Lower lobe of right lung (tissue), 2 donors: ENCODE measurements at regions not wholly inside any gene's neighbourhood (a gene's known extent, or its start where the extent isn't known, plus 50 kb on each side); places are given as distances from the start of the nearest gene placed in this dataset.

ENCODE experiments used
- ATAC-seq, 2 donors: fragments of 200-7000 bp; cut with Tn5 transposase; one replicate each; pipeline ENCODE4 v1.9.1; 2020 to 2022; ENCODE audit warnings: mild to moderate bottlenecking in 2 of 2, moderate library complexity in 2 of 2
- DNase-seq: peaks from one replicate; pipeline ENCODE4 v3.0.0-alpha.2; 2020
- H3K27ac ChIP-seq: fragments of 200-600 bp; one replicate; pipeline ENCODE4 v1.8.0; 2022
- H3K27me3 ChIP-seq: fragments of 200-600 bp; one replicate; pipeline ENCODE4 v1.8.0; 2022; ENCODE audit warnings: low read depth
- H3K36me3 ChIP-seq: fragments of 200-600 bp; one replicate; pipeline ENCODE4 v1.8.0; 2022; ENCODE audit warnings: mild to moderate bottlenecking
- H3K4me1 ChIP-seq: fragments of 200-600 bp; one replicate; pipeline ENCODE4 v1.8.0; 2022
- H3K4me3 ChIP-seq: fragments of 200-600 bp; one replicate; pipeline ENCODE4 v1.8.0; 2022; ENCODE audit warnings: mild to moderate bottlenecking
- H3K9me3 ChIP-seq: fragments of 200-600 bp; one replicate; pipeline ENCODE4 v1.8.0; 2022
- intact Hi-C: fragments of 100-400 bp; cut with DNase I; formaldehyde crosslinking; loops from one replicate; pipeline ENCODE4 v1.11.0; 2022
- TF ChIP-seq, protein P1 (sequence below): fragments of 200-600 bp; IDR thresholded peaks from one replicate; pipeline ENCODE4 v1.8.0; 2022; ENCODE audit warnings: antibody characterized with exemption, mild to moderate bottlenecking
- donor health status: DM: no; HTN: yes; CAD: no; lungs with severe emphysema.

DNA sequence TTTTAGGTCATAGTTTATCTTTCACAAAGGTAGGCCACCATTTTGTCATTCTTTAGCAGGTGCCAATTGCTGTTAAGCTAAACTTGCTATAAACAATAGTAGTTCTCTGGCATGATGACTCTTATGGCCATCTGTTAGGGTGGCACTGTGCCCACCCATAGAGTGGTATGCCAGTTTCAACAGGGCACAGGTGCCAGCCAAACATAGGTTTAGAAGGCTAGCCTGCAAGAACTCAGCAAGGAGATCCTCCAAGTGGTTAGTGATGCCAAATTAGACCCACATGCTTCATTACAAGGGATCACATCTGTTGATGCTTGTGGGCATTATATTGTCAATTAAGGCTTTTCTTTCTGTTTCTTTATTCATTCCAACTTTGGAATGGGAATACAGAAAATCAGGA is 204.5 kb downstream of the FMR1NB start:
- H3K4me3 ChIP-seq, result no peak overlapping the region

GRCh38 chrX:148192547-148192946 is 211.4 kb downstream of the FMR1NB start:
- intact Hi-C loops, result no loop called here
- ATAC-seq, result no peak
- H3K4me3 ChIP-seq, result no peak overlapping the region
- no peaks in the 10 kb centered on the region for H3K9me3 ChIP-seq
- no peak overlapping the region for H3K27ac ChIP-seq
- no peak for DNase-seq
- no peaks in the 10 kb centered on the region for H3K4me1 ChIP-seq
- H3K27me3 ChIP-seq, result no peaks in the 10 kb centered on the region
- H3K36me3 ChIP-seq, result no peaks in the 10 kb centered on the region
- TF ChIP-seq, protein P1, sequence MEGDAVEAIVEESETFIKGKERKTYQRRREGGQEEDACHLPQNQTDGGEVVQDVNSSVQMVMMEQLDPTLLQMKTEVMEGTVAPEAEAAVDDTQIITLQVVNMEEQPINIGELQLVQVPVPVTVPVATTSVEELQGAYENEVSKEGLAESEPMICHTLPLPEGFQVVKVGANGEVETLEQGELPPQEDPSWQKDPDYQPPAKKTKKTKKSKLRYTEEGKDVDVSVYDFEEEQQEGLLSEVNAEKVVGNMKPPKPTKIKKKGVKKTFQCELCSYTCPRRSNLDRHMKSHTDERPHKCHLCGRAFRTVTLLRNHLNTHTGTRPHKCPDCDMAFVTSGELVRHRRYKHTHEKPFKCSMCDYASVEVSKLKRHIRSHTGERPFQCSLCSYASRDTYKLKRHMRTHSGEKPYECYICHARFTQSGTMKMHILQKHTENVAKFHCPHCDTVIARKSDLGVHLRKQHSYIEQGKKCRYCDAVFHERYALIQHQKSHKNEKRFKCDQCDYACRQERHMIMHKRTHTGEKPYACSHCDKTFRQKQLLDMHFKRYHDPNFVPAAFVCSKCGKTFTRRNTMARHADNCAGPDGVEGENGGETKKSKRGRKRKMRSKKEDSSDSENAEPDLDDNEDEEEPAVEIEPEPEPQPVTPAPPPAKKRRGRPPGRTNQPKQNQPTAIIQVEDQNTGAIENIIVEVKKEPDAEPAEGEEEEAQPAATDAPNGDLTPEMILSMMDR, result no peak

More for the DNA sequence above, 204.5 kb downstream of the FMR1NB start:
- no peaks in the 10 kb centered on the region for H3K27me3 ChIP-seq
- no peaks in the 10 kb centered on the region for H3K9me3 ChIP-seq
- no peak for DNase-seq
- no peaks in the 10 kb centered on the region for H3K36me3 ChIP-seq
- H3K4me1 ChIP-seq, result no peaks in the 10 kb centered on the region
- no peak for ATAC-seq
- TF ChIP-seq, protein P1, result no peak
- H3K27ac ChIP-seq, result no peak overlapping the region
- intact Hi-C loops, result no loop called here

GRCh38 chrX:148193759-148194158 is 212.6 kb downstream of the FMR1NB start:
- intact Hi-C loops, result no loop called here
- no peaks in the 10 kb centered on the region for H3K36me3 ChIP-seq
- no peaks in the 10 kb centered on the region for H3K27me3 ChIP-seq
- no peak for ATAC-seq
- TF ChIP-seq, protein P1, result no peak
- H3K9me3 ChIP-seq, result no peaks in the 10 kb centered on the region
- no peaks in the 10 kb centered on the region for H3K4me1 ChIP-seq
- no peak overlapping the region for H3K4me3 ChIP-seq
- DNase-seq, result no peak
- no peak overlapping the region for H3K27ac ChIP-seq

DNA sequence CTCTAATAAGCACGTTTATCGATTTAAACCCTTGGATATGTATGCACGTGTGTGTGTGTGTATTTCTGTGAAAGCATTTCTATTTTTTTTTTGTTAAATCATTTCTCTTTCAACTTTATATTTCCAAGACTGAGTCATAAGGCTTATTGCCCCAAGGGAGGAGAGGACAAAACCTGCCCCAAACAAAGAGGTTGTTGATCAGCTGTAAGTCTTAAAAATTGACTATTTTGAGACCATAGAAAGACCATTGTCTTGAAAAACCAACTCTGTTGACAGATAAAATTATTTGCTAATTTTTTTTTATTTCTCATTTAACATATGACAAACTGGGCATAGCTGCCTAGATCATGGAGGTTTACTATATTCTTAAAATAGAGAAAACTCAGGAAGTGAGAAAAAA is 222.4 kb downstream of the FMR1NB start:
- H3K4me3 ChIP-seq, result no peak overlapping the region
- intact Hi-C loops, result no loop called here
- H3K36me3 ChIP-seq, result no peaks in the 10 kb centered on the region
- H3K9me3 ChIP-seq, result no peaks in the 10 kb centered on the region
- H3K27me3 ChIP-seq, result no peaks in the 10 kb centered on the region
- TF ChIP-seq, protein P1, result no peak
- no peak for DNase-seq
- no peak for ATAC-seq
- no peak overlapping the region for H3K27ac ChIP-seq
- no peaks in the 10 kb centered on the region for H3K4me1 ChIP-seq

- no peak overlapping the region for H3K27ac ChIP-seq
- no peaks in the 10 kb centered on the region for H3K36me3 ChIP-seq
- DNase-seq, result no peak
- no peak overlapping the region for H3K4me3 ChIP-seq
- H3K4me1 ChIP-seq, result no peaks in the 10 kb centered on the region
- H3K27me3 ChIP-seq, result no peaks in the 10 kb centered on the region
- no peak for ATAC-seq
- TF ChIP-seq, protein P1, result no peak
- intact Hi-C loops, result no loop called here
- no peaks in the 10 kb centered on the region for H3K9me3 ChIP-seq
These were observed 223.1 kb downstream of the FMR1NB start for GRCh38 chrX:148204195-148204594.

DNA sequence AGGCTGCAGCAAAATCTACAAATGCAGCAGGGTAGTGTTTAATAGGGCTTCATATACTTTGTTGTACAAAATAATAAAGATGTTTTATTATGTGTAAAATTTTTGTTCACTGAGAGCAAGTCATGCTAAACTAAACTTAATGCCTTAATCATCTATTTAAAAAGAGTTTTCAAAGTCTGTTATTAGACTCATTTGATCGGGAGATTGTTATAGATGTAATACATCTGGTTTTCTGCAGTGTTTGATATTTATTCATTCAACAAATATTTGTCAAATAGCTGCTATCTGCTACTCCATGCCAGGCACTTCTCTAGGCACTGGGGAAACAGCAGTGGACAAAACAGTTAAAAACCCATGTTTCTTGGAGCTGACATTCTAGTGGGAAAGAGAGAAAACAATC is 233.6 kb downstream of the FMR1NB start:
- TF ChIP-seq, protein P1, result no peak
- H3K27ac ChIP-seq, result no peak overlapping the region
- ATAC-seq (no peak), DNase-seq (no peak)
- H3K27me3 ChIP-seq, result no peaks in the 10 kb centered on the region
- no peaks in the 10 kb centered on the region for H3K9me3 ChIP-seq
- intact Hi-C loops, result no loop called here
- H3K4me1 ChIP-seq, result no peaks in the 10 kb centered on the region
- no peaks in the 10 kb centered on the region for H3K36me3 ChIP-seq
- H3K4me3 ChIP-seq, result no peak overlapping the region
